ENCODE measurements at regions not wholly inside any gene's neighbourhood (a gene's known extent, or its start where the extent isn't known, plus 50 kb on each side); places are given as distances from the start of the nearest gene placed in this dataset.
"Not testable (repeated sequence)": the region's sequence is repeated elsewhere in the genome, so short reads cannot be mapped to it uniquely, and the experiment has no call there.

- no peak for DNase-seq
Measured at GRCh38 chr17:31798205-31798724, 60.8 kb downstream of the COPRS start.

DNA sequence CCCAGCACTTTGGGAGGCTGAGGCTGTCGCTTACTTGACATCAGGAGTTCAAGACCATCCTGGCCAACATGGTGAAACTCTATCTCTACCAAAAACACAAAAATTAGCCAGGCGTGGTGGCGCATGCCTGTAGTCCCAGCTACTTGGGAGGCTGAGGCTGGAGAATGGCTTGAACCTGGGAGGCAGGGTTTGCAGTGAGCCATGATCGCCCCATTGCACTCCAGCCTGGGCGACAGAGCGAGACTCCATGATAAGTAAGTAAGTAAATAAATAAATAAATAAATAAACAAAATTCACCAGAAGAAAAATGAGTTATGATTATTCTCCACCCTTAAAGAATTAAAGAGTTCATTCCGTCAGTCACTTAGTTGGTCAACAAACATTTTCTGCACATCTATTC, 63.1 kb downstream of the COPRS start:
- not testable (repeated sequence) for DNase-seq

DNA sequence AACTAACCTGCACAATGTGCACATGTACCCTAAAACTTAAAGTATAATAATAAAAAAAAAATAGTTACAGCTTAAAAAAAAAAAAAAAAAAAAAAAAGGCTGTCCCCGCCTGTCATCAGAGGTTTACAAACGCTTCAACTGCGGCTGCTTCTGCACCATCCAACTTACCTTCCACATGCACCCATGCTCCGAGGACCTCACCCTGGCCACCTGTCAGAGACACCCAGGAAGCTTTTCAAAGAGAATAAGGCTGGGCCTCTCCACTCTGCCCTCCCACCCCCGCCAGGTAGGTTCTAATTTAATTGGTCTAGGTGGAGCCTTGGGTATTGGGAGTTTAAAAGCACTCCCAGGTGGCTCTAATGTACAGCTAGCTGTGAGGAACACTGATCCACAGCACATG, 64.9 kb downstream of the COPRS start:
- DNase-seq = no peak

DNA sequence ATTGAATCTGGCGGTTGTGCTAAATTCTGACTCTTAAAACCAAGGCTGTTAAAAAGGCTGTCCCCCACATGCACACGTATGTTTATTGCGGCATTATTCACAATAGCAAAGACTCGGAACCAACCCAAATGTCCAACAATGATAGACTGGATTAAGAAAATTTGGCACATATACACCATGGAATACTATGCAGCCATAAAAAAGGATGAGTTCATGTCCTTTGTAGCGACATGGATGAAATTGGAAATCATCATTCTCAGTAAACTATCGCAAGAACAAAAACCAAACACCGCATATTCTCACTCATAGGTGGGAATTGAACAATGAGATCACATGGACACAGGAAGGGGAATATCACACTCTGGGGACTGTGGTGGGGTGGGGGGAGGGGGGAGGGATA, 65.4 kb downstream of the COPRS start:
- not testable (repeated sequence) for DNase-seq

DNA sequence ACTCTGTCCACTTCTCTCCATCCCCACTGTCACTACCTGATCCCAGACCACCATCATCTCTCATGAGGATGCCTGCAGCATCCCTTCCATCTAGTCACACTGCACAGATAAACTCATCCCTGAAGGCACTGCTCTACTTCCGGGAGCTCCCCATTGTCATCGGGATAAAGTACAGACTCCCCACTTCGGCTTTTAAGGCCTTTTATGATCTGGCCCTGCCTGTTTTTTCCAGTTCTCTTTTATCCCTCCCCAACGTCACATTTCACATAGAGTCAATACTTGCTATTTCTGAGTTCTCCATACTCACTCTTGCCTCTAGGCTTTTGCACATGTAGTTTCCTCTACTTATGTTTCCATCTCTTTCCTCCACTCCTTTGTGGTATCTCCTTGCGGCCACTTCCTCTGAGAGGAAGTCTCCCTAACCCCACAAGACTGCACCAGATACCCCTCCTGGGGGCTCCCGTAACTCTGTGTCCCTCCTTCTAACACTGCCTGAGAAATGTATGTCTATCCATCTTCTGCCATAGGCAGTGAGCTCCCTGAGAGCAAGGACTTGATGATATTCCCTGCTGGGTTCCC, 66.9 kb downstream of the COPRS start:
- no peak for DNase-seq

DNA sequence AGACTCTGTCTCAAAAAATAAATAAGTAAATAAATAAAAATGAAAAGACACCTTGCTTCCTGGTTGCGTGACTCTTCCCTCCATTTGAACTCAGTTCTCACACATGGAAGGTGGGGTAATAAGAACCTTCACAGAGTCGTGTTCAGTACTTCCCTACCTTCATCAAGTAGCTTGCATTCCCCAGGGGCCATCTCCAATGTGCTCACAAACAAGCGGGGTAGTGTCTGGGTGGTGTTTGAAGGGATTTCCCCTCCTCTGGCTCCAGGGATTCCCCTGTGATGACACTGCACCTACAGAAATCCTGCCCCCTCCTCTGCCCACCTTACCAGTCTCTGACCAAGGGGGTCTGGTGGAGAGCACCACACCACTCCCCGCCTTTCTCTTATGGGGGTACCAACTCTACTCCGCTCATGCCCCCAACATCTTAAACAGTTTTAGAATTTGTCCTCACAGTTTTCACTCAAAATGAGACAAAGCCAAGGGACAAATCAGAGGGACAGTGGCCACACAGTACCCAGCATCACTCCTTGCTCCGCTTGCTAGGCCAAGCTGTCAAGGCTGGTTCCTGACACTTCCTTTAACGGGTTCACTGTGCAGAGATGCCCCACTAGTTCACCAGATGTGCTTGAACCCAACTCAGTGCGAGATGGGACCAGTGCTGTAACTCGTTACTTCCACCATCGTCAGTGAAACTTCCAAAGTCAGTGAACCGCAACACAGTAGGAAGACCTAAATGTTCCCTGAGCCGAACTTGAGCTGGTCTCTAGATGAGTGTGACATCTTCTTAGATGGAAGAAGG, 69.1 kb downstream of the COPRS start:
- DNase-seq = no peak

DNA sequence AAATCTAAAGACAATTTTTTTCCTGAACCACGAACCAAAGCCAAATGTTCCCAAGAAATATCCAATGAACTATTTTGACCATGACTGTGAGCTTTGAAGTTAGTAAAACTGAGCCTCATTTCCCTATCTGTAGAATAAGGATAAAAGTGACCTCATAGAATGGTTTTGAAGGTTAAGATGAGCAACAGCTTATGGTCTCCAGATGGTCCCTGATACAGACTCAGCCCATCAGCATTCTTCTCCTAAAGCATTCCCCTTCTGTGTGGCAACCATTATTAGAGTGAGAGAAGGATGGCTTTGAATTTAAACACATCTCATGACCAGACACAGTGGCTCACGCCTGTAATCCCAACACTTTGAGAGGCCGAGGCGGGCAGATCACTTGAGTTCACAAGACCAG, 70.1 kb downstream of the COPRS start:
- DNase-seq = no peak

DNA sequence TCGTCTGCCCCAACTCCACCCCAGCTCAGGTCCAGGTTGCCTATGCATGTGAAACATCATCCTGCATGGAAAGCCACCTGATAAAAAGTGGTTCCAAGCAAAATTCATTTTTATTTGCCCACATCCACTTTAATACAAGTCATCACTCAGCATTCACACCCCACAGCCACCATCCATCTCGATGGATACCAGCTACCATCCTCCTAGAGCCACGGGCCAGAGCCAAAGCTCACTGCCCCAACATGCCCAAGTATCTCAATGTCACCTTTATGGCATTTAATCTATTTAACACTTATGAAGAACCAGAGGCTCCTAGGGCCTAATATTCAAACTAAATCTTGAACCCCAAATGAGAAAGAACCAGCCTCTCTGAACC, 70.5 kb downstream of the COPRS start:
- no peak for DNase-seq

- DNase-seq = no peak
Measured at GRCh38 chr17:31787857-31788570, 71.0 kb downstream of the COPRS start.

- DNase-seq = no peak
Measured at GRCh38 chr17:31786796-31787481, 72.1 kb downstream of the COPRS start.

- DNase-seq = no peak
Measured at GRCh38 chr17:31780483-31780882, 78.6 kb downstream of the COPRS start.

- DNase-seq = no peak
Measured at GRCh38 chr17:31778523-31778922, 80.5 kb downstream of the COPRS start.

DNA sequence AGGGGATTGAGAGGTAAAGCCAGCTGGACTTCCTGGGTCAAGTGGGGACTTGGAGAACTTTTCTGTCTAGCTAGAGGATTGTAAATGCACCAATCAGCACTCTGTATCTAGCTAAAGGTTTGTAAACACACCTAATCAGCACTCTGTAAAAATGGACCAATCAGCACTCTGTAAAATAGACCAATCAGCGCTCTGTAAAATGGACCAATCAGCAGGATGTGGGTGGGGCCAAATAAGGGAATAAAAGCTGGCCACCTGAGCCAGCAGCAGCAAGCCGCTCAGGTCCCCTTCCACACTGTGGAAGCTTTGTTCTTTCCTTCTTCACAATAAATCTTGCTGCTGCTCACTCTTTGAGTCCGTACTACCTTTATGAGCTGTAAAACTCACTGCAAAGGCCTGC, 87.7 kb downstream of the COPRS start:
- DNase-seq = not testable (repeated sequence)

- not testable (repeated sequence) for DNase-seq
Measured at GRCh38 chr17:31770501-31770900, 88.5 kb downstream of the COPRS start.

DNA sequence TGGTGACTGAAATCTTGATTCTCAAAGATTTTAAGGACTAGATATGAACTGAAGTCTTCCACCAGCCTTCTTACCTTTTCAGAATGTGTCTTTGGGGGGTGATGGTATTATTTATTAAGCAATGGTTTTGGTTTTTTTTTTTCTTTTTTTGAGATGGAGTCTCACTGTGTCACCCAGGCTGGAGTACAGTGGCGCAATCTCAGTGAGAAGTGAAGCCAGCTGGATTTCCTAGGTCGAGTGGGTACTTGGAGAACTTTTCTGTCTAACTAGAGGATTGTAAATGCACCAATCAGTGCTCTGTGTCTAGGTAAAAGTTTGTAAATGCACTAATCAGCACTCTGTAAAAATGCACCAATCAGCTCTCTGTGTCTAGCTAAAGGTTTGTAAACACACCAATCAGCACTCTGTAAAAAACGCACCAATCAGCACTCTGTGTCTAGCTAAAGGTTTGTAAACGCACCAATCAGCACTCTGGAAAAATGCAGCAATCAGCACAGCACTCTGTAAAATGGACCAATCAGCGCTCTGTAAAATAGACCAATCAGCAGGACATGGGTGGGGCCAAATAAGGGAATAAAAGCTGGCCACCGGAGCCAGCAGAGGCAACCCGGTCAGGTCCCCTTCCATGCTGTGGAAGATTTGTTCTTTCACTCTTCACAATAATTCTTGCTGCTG, 97.1 kb downstream of the COPRS start:
- DNase-seq = not testable (repeated sequence)

DNA sequence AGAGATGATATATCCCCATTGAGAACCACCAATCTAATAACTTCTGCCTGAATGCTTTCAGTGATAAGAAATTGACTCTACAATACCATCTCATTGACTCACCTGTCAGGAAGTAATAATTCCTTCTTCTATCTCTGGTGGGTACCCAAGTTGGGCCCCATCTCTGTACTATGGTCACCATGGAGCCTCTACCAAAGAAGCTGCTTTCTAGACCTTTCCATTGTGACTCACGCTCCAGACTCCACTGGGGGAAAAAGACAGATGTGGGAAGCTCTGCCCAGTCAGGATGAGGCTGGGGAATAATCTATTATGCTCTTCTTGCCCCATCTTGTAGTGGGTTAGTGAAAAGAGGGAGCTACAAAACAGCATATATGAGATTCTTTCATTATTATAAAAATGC, 100.4 kb downstream of the COPRS start:
- no peak for DNase-seq

- no peak for DNase-seq
Measured at GRCh38 chr17:31757097-31757496, 101.9 kb downstream of the COPRS start.

DNA sequence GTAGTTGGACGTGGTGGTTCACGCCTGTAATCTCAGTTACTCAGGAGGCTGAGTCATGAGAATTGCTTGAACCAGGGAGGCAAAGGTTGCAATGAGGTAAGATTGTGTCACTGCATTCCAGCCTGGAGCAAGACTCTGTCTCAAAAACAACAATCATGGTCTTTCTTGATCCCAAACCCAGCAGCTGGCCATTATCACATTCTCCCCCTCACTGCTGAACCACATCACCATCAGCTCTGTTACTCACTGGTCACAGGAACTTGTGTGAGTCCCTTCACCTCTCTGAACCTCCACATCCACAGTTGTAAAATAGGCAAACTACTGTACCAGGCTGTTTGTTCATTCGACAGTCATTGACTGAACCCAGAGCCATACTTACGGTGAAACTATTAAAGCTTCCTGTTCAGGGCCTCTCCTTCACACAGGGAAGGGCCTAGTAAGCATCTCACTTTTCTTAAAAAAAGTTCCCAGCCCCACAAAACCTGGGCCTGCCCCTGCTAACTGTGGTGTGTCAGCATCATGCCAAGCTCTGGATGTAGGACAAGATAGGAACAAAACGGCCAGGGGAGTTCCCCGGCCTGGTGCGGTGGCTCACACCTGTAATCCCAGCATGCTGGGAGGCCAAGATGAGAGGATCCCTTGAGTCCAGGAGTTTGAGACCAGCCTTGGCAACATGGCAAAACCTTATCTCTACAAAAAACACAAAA, 104.7 kb downstream of the COPRS start:
- DNase-seq = no peak

DNA sequence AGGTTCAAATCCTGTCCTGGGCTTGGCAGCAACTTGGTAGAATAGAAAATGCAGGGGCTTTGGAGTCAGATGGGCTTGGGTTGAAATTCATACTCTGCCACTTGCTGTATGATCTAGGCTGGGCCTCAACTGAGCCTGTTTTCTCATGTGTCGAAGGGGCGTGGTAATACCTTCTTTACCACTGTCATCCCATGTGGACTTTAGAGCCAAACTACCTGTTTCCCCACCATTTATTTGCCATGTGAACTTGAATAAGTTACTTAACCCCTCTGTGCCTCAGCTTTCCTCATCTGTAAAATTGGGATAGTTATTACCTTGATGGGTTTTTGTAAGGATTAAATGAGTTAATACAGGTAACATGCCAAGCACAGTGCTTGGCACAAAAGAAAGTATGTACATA, 106.0 kb downstream of the COPRS start:
- DNase-seq = no peak

DNA sequence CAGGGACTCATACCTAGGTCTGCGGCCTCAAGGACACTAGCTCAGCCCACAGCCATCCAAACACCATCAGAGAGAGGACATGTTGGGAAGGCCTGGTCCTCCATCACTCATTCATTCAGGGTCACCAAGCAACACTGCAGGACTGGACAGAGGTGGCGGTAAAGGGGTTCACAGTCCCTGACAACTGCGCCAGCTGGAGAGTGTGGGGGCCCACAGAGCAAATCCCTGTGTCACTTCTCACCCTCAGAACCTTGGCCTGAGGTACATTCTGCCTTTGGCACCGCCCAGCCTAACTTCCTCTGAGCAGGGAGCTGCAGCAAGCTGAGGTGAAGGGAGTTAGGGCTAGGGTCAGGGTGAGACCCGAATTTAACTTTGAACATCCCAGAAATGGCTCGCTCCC, 106.5 kb downstream of the COPRS start:
- DNase-seq = no peak

DNA sequence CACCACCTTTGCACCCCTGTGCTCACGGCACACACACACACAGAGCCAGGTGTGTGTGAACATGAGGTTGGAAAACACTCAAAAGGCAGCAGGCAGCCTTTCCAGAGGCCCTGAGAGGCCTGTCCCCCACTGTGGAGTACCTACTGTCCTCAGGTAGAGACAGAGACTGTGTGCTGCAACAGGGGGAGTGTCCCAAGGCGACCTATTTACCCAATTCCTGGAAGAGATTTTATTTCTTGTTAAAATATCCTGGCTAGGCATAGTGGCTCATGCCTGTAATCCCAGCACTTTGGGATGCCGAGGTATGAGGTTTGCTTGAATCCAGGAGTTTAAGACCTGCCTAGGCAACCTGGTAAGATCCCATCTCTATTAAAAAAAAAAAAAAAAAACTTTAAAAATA, 108.5 kb downstream of the COPRS start:
- no peak for DNase-seq

DNA sequence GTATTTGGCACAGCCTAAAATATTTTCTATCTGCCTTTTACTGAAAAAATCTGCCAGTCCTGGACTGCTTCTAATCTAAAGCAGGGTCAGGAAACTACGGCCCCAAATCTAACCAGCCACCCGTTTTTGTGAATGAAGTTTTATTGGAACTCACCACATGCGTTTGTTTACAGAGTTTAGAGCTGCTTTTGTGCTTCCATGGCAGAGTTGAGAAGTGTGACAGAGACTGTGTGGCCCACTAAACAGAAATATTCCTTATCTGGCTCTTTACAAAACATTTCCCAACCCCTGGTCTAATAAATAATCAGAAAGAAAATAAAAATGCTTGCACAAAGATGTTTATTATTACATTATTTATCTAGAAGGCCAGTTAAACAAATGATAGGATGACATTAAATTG, 110.2 kb downstream of the COPRS start:
- DNase-seq = no peak

Data from NCI-H748 treated with DMSO at 0.1 percent for 48 hours (cell line).